ENCODE measurements at regions not wholly inside any gene's neighbourhood (a gene's known extent, or its start where the extent isn't known, plus 50 kb on each side); places are given as distances from the start of the nearest gene placed in this dataset.
"Not testable (repeated sequence)": the region's sequence is repeated elsewhere in the genome, so short reads cannot be mapped to it uniquely, and the experiment has no call there.

DNA sequence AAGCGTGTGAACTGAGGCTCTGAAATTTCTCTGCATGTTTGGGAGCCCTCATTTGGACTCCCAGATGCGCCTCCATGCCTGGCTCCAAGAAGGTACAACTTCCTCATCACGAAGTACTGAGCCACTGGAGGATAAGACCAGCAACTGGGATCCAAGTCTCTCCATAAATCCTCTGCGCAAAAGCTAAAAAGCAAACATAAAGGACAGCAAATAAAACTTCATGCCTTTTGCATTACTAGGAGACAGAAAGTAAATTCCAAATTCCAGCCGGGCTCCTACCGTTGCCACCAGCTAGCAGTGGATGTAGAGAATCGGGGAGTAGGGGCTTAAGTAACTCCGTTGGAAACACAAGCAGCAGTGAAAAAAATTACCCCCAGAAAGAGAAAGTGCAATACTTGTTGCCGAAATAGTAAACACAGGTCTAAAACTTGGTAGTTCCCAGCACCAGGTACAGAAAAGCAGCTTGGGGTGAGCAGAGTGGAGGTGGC, 477.1 kb upstream of the TENM3 start:
- no peak for DNase-seq

DNA sequence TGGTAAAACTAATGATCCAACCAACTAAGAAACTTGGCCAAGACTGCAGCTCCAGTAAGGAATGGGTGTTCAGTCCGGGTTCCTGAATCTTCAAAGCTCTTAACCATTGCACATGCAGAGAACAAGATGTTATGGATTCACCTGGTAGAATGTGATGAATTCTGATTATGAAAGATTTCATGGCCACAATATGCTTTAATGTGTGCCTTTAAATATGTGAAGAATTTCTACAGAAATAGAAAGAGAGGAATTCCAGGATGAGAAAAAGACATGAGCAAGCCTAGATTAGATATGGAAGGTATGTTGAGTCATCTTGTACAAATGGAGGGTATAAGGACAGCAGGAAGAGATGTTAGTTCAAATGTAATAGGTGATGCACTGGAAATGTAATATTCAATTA, 472.2 kb upstream of the TENM3 start:
- no peak for DNase-seq

DNA sequence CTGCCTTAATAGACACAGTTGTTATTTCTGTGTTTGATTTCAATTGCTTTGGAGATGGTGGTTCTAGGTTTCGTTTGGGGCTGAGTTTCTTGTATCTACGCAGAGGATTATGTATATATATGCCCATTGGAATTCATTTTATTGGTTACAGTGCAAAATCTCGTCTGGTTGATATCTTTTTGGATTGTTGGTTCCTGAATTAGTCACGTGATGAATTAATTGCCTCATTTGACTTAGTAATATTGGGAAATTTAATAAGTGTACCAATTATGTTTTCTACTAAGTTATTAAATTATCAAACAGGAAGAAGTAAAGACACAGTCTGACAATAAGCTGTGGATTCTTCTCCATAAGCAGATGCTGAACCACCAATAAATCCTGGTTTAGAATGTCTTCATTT, 467.9 kb upstream of the TENM3 start:
- DNase-seq: no peak

DNA sequence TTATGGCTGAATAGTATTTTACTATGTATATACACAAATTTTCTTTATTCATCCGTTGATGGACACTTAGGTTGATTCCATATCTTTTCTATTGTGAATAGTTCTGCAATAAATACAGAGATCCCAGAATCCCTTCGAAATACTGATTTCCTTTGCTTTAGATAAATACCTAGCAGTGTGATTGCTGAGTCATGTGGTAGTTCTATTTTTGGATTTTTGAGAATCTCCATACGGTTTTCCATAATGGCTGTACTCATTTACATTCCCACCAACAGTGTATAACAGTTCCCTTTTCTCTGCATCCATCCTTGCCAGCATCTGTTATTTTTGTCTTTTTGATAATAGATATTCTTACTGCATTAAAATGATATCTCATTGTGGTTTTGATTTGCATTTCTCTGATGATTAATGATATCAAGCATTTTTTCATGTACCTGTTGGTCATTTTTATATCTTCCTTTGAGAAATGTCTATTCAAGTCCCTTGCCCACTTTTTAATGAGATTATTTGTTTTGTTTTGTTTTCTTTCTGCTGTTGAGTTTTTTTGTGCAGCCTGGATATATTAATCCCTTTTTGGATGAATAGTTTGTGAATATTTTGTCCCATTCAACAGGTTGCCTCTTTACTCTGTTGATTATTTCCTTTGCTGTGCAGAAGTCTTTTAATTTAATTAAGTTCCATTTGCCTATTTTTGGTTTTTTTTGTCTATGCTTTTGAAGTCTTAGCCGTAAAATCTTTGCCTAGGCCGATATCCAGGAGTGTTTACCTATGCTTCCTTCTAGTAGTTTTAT, 466.7 kb upstream of the TENM3 start:
- no peak for DNase-seq

DNA sequence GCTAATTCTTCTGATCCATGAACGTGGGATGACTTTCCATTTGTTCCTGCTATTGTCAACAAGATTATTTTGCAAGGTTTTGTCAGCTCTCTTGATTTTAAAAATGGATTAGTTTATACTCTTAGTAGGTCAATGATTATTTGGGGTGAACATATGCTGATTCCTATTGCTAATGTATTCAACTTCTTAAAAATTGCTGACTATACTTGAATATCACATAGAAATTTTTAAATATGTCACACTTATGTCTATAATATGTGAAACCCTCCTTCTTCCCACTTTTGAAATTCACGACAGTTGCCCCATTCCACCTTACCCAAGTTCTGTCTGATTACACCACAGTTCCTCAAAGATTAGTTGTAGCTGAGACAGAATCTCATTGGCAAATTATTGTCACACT, 465.7 kb upstream of the TENM3 start:
- DNase-seq: no peak

DNA sequence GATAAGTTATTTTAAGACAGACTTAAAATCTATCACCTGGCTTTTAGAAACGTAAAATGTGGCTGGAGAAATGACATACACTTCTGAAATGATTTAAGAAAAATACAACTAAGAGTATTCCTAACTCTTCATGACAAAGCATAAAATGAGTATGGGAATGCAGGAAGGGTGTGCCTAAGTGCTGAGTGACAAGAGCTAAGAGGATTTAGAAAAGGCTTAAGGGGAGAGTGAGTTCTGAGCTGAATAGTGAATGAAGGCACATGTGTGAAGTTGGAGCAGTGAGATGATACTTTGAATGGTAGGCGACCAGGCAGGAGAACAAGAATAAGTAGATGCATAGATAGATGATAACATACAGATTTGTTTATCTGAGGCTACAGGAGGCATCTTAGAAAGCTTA, 458.3 kb upstream of the TENM3 start:
- DNase-seq: no peak

DNA sequence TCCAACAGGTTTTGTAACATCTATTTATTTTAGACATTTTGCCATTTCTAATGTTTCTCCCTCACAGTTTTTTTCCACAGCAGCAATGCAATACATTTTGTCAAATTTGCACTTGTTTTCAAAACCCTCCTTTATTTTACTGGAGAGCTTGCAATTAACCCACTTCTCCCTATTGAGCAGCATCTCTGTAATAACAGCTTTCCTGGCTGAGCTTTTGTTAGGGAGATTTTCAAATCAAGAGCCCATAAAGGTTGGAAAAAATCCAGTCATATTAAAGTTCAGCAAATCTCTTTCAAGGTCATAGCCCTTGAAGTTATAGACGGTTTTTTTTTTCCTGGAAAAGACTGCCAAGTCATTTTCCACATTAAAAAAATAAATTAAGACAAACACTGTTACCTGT, 450.6 kb upstream of the TENM3 start:
- no peak for DNase-seq

DNA sequence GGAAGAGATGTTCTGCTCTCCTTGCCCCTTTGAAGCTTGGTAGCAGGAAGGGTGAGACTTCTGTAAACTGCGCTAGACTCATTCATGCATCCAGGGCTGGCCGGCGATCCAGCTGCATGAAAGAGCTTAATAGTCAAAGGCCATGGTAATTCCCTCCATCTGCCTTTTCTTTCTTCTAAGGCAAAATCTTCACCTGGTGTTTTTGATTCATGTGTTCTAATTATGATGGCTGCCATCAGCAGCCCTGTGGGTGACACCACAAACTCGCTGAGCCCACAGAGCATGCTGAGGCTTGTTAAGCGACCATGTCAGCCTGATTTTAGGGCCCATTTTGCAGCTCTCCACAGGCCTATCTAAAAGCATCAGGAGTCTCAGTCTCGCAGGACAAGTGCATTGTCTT, 450.1 kb upstream of the TENM3 start:
- no peak for DNase-seq

DNA sequence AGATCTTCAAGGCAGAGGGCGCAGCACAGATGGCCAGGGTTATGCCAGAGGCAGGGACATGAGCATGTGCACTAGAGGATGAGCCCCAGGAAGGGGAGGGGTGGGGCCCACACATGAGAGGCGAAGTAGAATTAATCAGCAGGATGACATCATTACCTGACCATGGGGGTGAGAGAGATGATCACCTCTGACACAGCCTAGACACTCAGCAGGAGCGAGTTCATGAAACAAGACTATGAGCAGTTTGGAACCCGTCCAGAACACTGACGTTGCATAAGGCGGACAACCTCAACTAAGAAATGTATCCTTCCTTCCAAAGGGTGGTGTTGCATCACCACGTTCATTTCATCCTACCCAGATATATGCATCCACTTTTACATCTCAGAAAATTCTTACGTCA, 446.7 kb upstream of the TENM3 start:
- peak; percentile 64 for DNase-seq

DNA sequence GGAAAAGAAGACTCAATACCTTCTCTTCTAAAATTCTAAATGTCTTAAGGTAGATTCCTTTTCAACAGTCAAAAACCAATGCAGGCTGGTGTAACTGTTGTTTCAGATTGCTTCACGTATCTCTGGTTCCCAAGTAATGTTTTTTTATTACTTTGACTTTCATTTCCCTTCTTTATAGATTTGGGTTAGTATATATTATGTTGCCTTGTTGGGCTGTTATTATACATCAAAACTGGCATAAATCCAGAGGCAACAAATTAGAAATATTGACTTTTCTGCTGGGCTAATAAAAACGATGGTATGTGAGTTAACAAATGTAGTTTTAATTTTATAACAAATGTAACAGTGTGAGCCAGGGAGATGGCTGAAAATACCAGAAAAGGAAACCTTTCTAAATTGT, 444.7 kb upstream of the TENM3 start:
- DNase-seq: no peak

DNA sequence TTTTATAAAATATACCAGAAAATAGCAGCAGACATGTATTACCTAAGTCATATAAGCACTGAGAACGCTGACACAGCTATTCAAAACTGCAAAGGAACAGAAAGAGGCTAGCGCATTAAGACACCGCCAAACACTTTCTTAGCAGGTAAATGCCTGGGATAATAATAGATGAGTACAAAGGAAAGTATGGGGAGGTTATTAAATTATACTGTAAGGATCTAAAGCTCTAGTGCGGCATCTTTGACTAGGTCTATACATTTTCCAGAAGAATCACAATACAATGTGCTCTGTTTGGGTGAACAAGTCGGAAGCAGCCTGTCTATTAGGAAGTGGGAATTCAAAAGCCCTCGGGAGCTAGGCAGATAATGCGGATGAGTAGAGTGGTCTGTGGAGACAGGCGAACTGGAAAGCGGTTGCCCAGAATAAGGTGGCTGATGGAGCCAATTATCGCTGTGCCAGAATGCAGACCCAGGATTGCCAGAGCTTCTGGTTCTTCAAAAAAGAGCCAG, 443.6 kb upstream of the TENM3 start:
- no peak for DNase-seq

DNA sequence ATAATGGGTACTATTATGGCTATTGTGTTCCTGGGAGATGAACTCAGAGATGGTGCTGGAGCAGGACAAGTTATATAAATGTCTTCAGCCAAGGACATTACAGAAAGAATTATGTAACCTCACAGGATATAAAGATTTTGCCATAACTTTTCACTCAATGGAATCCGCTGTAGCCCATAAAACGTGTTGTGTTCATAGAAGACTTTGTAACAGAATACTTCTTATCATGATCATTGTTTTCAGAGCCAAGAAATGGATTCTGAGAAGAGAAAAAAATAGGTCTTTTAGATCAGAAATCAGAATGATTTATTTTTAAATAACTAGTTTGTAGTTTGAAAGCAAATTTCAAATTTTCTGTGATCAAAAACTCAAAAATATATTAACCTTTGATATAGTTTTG, 441.0 kb upstream of the TENM3 start:
- no peak for DNase-seq

DNA sequence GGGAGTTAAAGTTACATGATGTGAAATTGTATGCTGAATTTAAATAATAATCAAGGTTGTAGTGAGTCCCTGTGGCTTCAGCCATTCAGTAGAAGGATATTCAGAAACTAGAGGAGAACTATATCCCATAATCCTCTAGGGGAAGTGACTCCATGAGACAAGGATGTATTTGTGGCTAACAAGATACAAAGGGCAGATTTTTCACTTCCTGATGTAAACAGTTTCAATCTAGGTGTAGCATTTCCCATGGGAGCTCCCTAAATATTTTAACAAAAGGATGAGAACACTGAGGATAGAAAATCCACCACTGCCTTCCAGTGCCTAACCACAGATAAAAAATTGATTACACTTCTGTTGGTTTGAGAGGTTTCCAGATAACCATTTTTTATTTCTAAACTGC, 435.4 kb upstream of the TENM3 start:
- peak; percentile 40 for DNase-seq

DNA sequence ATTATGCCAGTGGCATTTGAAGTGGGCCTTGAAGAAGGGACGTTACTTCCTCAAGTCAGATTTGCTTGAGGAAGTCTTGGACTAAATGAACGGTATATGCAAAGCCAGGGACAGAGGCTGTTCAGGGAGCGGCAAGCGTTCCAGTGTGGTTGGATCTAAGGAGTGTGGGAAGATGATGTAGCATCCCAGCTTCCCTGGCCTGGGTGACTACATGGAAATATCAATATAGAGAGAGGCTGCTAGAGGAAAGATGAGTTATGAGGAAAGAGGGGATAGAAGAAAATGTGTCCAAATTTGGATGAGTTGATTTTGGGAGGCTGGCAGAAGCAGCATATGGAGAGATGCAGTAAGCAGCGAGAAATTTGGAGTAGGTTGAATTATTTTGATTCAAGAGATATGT, 432.5 kb upstream of the TENM3 start:
- DNase-seq: no peak

DNA sequence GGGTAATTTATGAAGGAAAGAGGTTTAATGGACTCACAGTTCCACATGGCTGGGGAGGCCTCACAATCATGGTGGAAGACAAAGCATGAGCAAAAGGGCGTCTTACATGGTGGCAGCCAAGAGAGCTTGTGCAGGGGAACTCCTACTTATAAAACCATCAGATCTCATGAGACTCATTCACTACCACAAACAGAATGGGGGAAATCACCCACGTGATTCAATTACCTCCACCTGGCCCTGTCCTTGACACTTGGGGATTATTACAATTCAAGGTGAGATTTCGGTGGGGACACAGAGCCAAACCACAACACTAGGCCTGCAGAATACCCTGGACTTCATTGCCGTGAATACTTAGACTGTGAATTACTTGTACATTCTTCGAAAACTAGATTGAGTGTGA, 431.7 kb upstream of the TENM3 start:
- DNase-seq: not testable (repeated sequence)

DNA sequence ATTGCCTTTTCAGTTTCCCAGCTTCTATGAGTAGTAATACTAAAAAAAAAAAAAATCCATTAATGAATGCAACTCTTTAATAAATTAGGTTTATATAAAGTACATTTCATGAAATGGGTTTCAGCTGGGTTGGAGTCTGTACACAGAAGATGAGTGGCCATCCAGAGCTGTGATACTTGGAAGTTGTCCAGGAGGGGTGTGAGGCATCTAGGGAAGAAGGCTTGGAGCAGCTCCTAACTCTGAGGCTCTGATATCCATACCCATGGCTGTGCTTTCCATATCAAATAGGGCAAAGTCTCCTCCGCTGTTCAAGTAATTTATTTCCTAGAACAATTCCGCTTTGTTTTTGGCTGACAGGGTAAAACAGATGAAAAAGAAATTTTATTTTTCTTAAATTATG, 423.3 kb upstream of the TENM3 start:
- DNase-seq: peak; percentile 60

DNA sequence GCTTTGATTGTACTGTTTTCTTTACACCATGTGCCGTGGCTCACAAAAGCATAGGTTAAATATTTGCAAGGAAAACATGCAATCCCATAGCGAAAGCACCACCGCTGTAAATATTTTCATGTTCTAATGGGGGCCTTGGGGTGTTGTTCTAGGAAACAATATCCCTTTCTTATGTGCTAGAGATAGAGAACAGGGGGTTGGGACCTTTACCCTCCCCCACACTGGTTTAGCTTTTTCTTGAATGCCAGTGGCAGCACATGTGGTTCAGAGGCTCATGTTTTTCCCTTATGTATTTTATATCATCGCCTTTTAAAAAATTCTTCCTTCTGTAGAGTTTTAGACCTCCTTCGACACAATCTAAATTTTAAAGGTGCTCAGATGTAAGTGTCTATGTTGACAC, 422.6 kb upstream of the TENM3 start:
- DNase-seq: no peak

DNA sequence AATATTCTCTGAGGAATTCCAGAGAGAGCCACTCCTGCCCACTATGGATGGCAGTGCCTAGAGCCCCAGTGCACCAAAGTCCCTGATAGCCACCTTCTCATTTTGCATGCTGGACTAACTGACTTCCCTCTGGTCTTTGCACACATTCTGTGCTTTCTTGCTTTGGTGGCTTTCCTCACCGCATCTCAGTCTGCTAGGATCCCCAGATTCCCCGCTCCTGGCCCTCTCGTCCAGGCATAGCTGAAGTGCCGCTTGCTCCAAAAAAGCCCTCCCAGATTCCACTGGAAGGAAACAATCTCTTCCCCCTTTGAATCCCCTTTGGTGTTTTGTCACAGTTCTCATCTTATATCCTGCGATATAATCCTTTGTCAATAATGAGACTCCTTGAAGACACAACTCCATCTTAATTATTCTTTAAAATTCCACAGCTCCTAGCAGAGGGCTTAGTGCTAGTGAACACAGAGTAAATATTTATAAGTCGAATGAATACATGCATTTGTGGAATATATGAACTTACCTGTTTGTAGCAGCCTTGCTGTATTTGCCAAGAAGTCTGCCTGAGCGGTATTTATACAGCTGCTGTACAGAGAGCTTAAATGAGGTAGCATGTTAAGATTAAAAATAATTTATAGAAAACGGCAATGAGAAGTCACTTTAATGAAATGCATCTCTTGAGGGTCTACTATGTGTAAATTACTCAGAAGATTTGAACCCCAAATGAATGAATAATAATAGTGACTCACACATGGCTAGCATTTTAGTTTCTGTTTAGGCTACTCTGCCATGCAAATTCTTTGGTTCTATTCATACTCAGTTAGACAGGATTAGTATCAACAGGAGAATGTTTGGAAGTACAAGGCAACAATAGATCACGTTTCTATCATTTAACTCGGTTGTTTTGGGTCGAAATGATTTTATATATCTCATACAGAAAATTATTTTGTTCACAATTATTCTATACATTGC, 421.9 kb upstream of the TENM3 start:
- peak; percentile 65 for DNase-seq

DNA sequence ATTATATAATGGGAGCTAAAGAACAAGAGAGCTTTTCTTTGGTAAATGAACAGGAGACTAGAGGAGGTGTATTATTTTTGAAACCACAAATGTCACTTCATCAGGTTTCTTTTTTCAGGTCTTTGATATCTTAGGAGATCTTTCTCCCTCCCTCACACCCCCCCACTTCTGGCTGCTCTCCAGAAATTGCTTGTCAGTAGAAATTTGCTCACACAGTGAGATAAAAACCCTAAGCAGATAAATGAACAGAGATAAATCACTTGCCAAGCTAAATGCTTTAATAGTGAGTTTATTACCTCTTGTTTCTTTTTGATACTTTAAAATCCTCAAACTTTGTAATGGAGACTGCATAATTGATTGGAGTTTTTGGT, 421.2 kb upstream of the TENM3 start:
- peak; percentile 34 for DNase-seq

DNA sequence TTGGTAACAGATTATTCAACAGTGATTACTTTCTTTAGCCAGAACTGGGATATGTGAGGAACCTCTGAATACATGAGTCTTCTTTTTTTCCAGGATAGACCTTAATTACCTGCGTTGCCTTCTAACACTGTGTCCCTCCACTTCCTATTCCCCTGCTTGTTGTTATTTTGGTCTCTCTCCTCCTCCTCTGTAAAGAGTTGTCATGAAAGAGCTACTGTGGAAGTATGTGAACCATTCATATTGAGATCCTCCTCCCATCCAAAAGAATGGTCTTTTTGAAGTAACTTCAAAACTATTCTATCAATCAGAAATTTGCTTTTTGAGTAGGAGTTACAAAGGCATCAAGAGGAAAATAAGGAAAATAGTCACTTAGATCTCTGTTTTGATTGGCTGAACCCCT, 420.0 kb upstream of the TENM3 start:
- no peak for DNase-seq

DNA sequence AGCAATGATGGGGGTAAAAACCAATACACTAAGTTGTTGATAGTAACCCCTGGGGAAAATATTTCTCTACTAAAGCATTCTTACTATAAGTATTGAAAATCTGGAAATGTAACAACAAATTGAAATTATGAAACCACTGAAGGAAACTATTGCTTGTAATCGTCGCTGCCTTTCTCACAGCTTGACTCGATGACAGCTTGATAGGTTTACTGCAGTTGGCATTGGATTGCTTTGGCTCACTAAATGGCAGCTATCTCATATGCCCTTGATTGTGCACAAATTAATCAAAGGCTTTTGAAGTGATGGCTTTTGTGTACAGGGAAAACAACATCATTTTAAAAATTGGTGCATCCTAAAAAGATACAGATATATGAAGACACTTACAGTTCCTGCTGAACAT, 419.6 kb upstream of the TENM3 start:
- no peak for DNase-seq

DNA sequence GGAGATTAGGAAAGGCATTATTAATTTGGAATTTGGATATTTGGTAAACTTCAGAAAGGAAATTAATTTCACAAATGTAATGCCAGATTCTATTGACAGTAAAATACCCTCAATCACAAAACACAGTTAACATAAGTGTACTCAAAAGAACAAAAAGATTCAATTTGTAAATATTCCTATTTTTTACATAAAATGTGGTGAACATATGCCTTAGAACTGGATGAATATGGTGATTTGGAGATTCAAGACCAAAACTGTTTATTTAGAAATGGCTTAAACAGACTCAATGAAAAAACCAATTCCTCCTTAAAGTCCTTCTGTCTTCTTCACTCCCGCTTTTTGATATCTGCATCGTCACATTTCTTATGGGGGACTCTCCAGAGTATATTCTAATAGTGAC, 417.6 kb upstream of the TENM3 start:
- no peak for DNase-seq

DNA sequence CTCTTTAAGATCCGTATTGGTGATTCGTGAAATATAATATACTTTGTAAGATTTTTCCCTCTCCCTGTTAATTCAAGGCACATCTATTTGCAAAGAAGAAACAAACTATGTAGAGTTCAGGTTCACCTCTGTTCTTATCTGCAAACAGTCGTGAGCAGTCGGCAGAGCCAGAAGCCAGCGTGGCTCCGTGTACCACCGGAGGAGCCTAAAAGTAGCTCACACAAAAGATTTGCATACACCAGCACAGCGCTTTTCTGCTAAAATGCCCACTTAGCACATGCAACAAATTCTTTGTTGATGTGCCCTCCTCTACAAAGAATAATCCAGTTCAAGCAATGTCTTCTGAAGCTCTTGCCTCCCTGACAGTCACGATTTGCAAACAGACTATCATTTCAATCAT, 416.0 kb upstream of the TENM3 start:
- no peak for DNase-seq

Measured in fibroblast of skin of right quadriceps (primary cell).